ENCODE measurements at regions not wholly inside any gene's neighbourhood (a gene's known extent, or its start where the extent isn't known, plus 50 kb on each side); places are given as distances from the start of the nearest gene placed in this dataset.
A peak's percentile ranks its signal among the peaks of the same experiment; 100 is the strongest.

DNA sequence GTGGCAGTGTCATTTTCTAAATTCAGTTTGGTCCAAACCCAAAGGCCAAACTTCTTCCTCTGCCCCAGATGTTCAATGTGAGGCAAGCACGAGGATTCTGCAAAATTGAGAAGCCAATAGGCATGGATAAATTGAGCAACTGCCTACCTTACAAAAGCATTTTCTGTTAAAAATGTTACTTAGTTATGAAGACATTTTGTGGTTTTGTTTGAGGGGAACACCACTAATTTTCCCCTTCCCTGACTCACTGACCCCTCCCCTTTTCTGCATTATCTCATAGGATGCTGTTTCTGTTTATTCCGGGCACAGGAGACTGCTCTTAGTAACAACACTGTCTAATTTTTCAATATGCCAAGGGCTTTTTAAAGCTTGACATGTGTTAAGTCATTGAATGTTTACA, 462.8 kb downstream of the INSC start:
- no peaks in the 10 kb centered on the region for H3K79me2 ChIP-seq (ENCODE audit: insufficient read depth, low read length)
- H3K4me2 ChIP-seq (replicated peaks; ENCODE audit: extremely low read depth, low read length, poor library complexity, severe bottlenecking) = no peak overlapping the region
- H3K4me1 Mint-ChIP-seq = peaks cover 57% of the 10 kb centered on the region
- no peak for TF ChIP-seq CTCF (IDR thresholded peaks at IDR 0.05)
- no peaks in the 10 kb centered on the region for H3K27me3 ChIP-seq (ENCODE audit: control insufficient read depth in 2 of 2, insufficient read depth in 2 of 2, low read length in 2 of 2)
- intact Hi-C loops (cut with micrococcal nuclease) = no loop called here
- H3K27ac Mint-ChIP-seq = peak overlapping the region; percentile 76 to 91 (median 85)
- no peak overlapping the region for H2AFZ ChIP-seq (ENCODE audit: insufficient read depth, low read depth, low read length, poor library complexity, severe bottlenecking)
- H3K9me3 ChIP-seq (replicated peaks in 1 of 2; ENCODE audit: control insufficient read depth in 1 of 2, insufficient read depth in 1 of 2, low read length in 2 of 2) = no peaks in the 10 kb centered on the region
- no peaks in the 10 kb centered on the region for H3K36me3 ChIP-seq (replicated peaks in 1 of 2; ENCODE audit: control insufficient read depth in 1 of 2, insufficient read depth in 2 of 2, low read length in 2 of 2)
- H3K4me3 ChIP-seq (replicated peaks in 1 of 3; ENCODE audit: low read depth in 2 of 3, low read length in 3 of 3) = no peak overlapping the region
- peak overlapping the region; percentile 41 to 71 for H3K27ac ChIP-seq (ENCODE audit: low read depth in 1 of 2, low read length in 2 of 2)
- peak; percentile 65 to 86 (median 72) for DNase-seq
- WGBS (ENCODE audit: insufficient coverage) = no CpG with 5 or more reads among the region's 2 CpGs
- peaks cover 0 to 5% (median 4%) of the 10 kb centered on the region in 3 donors for H3K27me3 Mint-ChIP-seq (ENCODE audit: low read depth in 3 of 3)
- no peaks in the 10 kb centered on the region for H4K20me1 ChIP-seq (ENCODE audit: insufficient read depth, low read length)
- H3K4me3 Mint-ChIP-seq = no peak overlapping the region
- no peak overlapping the region for H3K9ac ChIP-seq (ENCODE audit: insufficient read depth, low read length, poor library complexity, severe bottlenecking)
- H3K9me3 Mint-ChIP-seq = peaks cover 0 to 8% (median 6%) of the 10 kb centered on the region in 7 donors
- no peaks in the 10 kb centered on the region for H3K36me3 Mint-ChIP-seq
- H3K4me1 ChIP-seq (ENCODE audit: control insufficient read depth in 1 of 2, insufficient read depth in 2 of 2, low read length in 2 of 2) = peaks cover 55 to 57% of the 10 kb centered on the region in 2 donors

DNA sequence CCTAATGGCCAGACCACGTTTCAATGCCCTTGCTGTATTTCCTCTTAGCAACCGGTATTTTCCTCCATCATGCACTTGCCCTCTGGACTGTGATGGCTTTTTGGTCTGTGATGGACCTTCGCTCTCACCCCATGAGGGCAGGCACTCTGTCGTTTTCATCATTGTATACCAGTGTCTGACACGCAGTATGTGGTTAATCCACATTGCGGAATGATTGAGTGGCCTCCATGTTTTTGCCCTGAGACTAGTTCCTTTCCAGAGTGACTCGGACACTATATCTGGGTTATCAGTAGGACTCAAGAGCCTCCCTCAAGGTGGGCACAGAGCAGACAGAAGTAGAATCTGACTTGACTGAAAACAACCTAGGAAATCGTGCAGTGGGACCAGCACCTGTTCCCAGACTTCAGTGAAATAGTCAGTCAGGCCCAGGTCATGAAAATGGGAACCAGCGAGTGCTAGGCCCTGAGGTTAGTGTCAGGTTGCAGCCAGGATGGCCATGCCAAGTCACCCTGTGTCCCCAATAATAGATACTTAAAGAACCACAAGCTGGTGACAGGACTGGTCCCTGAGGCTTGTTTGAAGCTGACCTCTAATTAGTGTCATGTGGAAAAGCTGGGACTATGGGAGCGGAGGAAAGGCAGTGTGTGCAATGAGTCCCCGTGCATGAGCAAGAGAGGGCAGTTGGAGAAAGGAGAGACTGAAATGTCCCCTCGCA, 464.7 kb downstream of the INSC start:
- no peaks in the 10 kb centered on the region for H3K9me3 ChIP-seq (replicated peaks in 1 of 2; ENCODE audit: control insufficient read depth in 1 of 2, insufficient read depth in 1 of 2, low read length in 2 of 2)
- peaks cover 55 to 57% of the 10 kb centered on the region in 2 donors for H3K4me1 ChIP-seq (ENCODE audit: control insufficient read depth in 1 of 2, insufficient read depth in 2 of 2, low read length in 2 of 2)
- peak overlapping the region; percentile 46 to 79 for H3K27ac ChIP-seq (ENCODE audit: low read depth in 1 of 2, low read length in 2 of 2)
- H3K36me3 Mint-ChIP-seq = no peaks in the 10 kb centered on the region
- no peak overlapping the region for H2AFZ ChIP-seq (ENCODE audit: insufficient read depth, low read depth, low read length, poor library complexity, severe bottlenecking)
- peaks cover 0 to 7% (median 4%) of the 10 kb centered on the region in 3 donors for H3K27me3 Mint-ChIP-seq (ENCODE audit: low read depth in 3 of 3)
- H3K4me3 Mint-ChIP-seq = no peak overlapping the region
- no peaks in the 10 kb centered on the region for H3K79me2 ChIP-seq (ENCODE audit: insufficient read depth, low read length)
- no peaks in the 10 kb centered on the region for H3K36me3 ChIP-seq (replicated peaks in 1 of 2; ENCODE audit: control insufficient read depth in 1 of 2, insufficient read depth in 2 of 2, low read length in 2 of 2)
- no peak for TF ChIP-seq CTCF (IDR thresholded peaks at IDR 0.05)
- DNase-seq = peak in 1 of 3 donors; percentile 11
- no peak overlapping the region for H3K4me2 ChIP-seq (replicated peaks; ENCODE audit: extremely low read depth, low read length, poor library complexity, severe bottlenecking)
- peak overlapping the region; percentile 79 to 92 (median 88) for H3K27ac Mint-ChIP-seq
- H4K20me1 ChIP-seq (ENCODE audit: insufficient read depth, low read length) = no peaks in the 10 kb centered on the region
- peaks cover 0 to 14% (median 7%) of the 10 kb centered on the region in 7 donors for H3K9me3 Mint-ChIP-seq
- H3K4me3 ChIP-seq (replicated peaks in 1 of 3; ENCODE audit: low read depth in 2 of 3, low read length in 3 of 3) = no peak overlapping the region
- H3K27me3 ChIP-seq (ENCODE audit: control insufficient read depth in 2 of 2, insufficient read depth in 2 of 2, low read length in 2 of 2) = no peaks in the 10 kb centered on the region
- intact Hi-C loops (cut with micrococcal nuclease) = no loop called here
- no peak overlapping the region for H3K9ac ChIP-seq (ENCODE audit: insufficient read depth, low read length, poor library complexity, severe bottlenecking)
- H3K4me1 Mint-ChIP-seq = peaks cover 57% of the 10 kb centered on the region
- 83% methylated on average over 11 of the region's 12 CpGs for WGBS (ENCODE audit: insufficient coverage)
